A549 (cell line): ENCODE measurements at regions not wholly inside any gene's neighbourhood (a gene's known extent, or its start where the extent isn't known, plus 50 kb on each side); places are given as distances from the start of the nearest gene placed in this dataset.

ENCODE experiments used
- ATAC-seq, 2 experiments: fragments of 200-7000 bp in 1 of 2; fragments of >200 bp in 1 of 2; cut with Nextera tagmentation in 1 of 2; cut with Tn5 transposase in 1 of 2; 3 replicates each; pipeline versions ENCODE4 v1.8.0 to v1.9.1; 2018 to 2020; ENCODE audit warnings: mild to moderate bottlenecking in 1 of 2, moderate library complexity in 1 of 2
- CTCF ChIA-PET: fragments of 300-600 bp; sonication (Branson Sonifier 250); formaldehyde crosslinking; extraction: SDS; loops from one replicate; lab custom pipeline; 2021; ENCODE audit warnings: antibody characterized with exemption, inconsistent platforms; lab: Yijun Ruan, JAX
- POLR2A ChIA-PET: fragments of 350-600 bp; formaldehyde crosslinking; extraction: SDS; loops from one replicate; lab custom pipeline; 2021; ENCODE audit warnings: antibody characterized with exemption, inconsistent platforms; lab: Yijun Ruan, JAX
- DNase-seq, 2 experiments: peaks; one replicate each; pipeline versions ENCODE4 v3.0.0 to v3.0.0-alpha.2; 2011 to 2016; ENCODE audit warnings: low read depth in 1 of 2, low spot score in 1 of 2
- FAIRE-seq: peaks from 2 replicates; lab custom pipeline; 2011; peaks lifted over from hg19 to GRCh38; lab: Jason Lieb, UNC
- H3K27ac ChIP-seq, 2 experiments: fragments of >200 bp; sonication (Bioruptor Twin); formaldehyde crosslinking; 3 replicates each; pipeline ENCODE4 v1.5.1; 2016 to 2017
- H3K4me1 ChIP-seq: fragments of >200 bp; sonication (Bioruptor Twin); formaldehyde crosslinking; 3 replicates; pipeline ENCODE4 v1.6.1; 2016
- H3K4me2 ChIP-seq: fragments of >200 bp; sonication (Bioruptor Twin); formaldehyde crosslinking; 3 replicates; pipeline ENCODE4 v1.6.1; 2016
- H3K4me3 ChIP-seq: fragments of >200 bp; sonication (Bioruptor Twin); formaldehyde crosslinking; 3 replicates; pipeline ENCODE4 v1.5.1; 2016
- H3K9me3 ChIP-seq: fragments of >200 bp; sonication (Bioruptor Twin); formaldehyde crosslinking; 3 replicates; pipeline ENCODE4 v1.6.1; 2016
- BHLHE40 ChIP-seq: IDR thresholded peaks from 2 replicates; pipeline ENCODE4 v1.6.1; 2012; ENCODE audit warnings: low read depth, low read length, inconsistent platforms
- CEBPB ChIP-seq, 2 experiments: fragments of >200 bp in 1 of 2; sonication (Bioruptor Twin) in 1 of 2; formaldehyde crosslinking in 1 of 2; IDR thresholded peaks; 2 replicates each; pipeline ENCODE4 v1.6.1; 2012 to 2016
- CHD2 ChIP-seq: fragments of 150-350 bp; IDR thresholded peaks from 2 replicates; pipeline ENCODE4 v1.6.1; 2014; ENCODE audit warnings: low read length; ENCODE audit not compliant: partially characterized antibody
- CTCF ChIP-seq: fragments of >200 bp; sonication (Bioruptor Twin); formaldehyde crosslinking; IDR thresholded peaks from 3 replicates; pipeline ENCODE4 v1.5.1; 2016
- E2F6 ChIP-seq: IDR thresholded peaks from 2 replicates; pipeline ENCODE4 v1.6.1; 2012; ENCODE audit warnings: low read depth, borderline replicate concordance
- EHF ChIP-seq: fragments of 250-450 bp; sonication (Bioruptor Pico); IDR thresholded peaks from 2 replicates; pipeline ENCODE4 v1.5.0; 2020; ENCODE audit warnings: mild to moderate bottlenecking
- FOSL2 ChIP-seq, 2 experiments: fragments of 450-650 bp in 1 of 2; fragments of >200 bp in 1 of 2; sonication (Bioruptor Twin) in 1 of 2; formaldehyde crosslinking; IDR thresholded peaks; 2 replicates each; pipeline versions ENCODE4 v1.5.0 to v1.6.1; 2016 to 2020; ENCODE audit warnings: mild to moderate bottlenecking in 1 of 2, moderate library complexity in 1 of 2
- GATA3 ChIP-seq: IDR thresholded peaks from 2 replicates; pipeline ENCODE4 v1.6.1; 2012; ENCODE audit warnings: borderline replicate concordance
- HDAC2 ChIP-seq: fragments of 200-600 bp; sonication (generic); IDR thresholded peaks from 2 replicates; pipeline ENCODE4 v1.6.1; 2016
- JUNB ChIP-seq: fragments of >200 bp; sonication (Bioruptor Twin); formaldehyde crosslinking; IDR thresholded peaks from 2 replicates; pipeline ENCODE4 v1.6.1; 2016
- KDM1A ChIP-seq: fragments of 200-600 bp; sonication (generic); IDR thresholded peaks from 2 replicates; pipeline ENCODE4 v1.6.1; 2016; ENCODE audit warnings: low read depth, mild to moderate bottlenecking
- KDM5A ChIP-seq: fragments of 200-600 bp; sonication (generic); IDR thresholded peaks from 2 replicates; pipeline ENCODE4 v1.6.1; 2016; ENCODE audit warnings: antibody characterized with exemption, mild to moderate bottlenecking
- MYC ChIP-seq: IDR thresholded peaks from 2 replicates; pipeline ENCODE4 v1.6.1; 2012; ENCODE audit warnings: mild to moderate bottlenecking, inconsistent platforms, low read length, improper control_type of control experiment, borderline replicate concordance
- NPAS2 ChIP-seq: fragments of 250-450 bp; sonication (Bioruptor Pico); IDR thresholded peaks from 2 replicates; pipeline ENCODE4 v1.8.0; 2022; ENCODE audit warnings: mild to moderate bottlenecking, moderate library complexity, borderline replicate concordance
- NR3C1 ChIP-seq: fragments of >200 bp; sonication (Bioruptor Twin); formaldehyde crosslinking; IDR thresholded peaks from 3 replicates; pipeline ENCODE4 v1.6.1; 2017
- POLR2AphosphoS2 ChIP-seq: conservative IDR thresholded peaks from 2 replicates; pipeline ENCODE4 v1.6.1; 2012; ENCODE audit warnings: low read length, improper control_type of control experiment, inconsistent platforms
- RAD21 ChIP-seq, 2 experiments: fragments of >200 bp in 1 of 2; sonication (Bioruptor Twin) in 1 of 2; formaldehyde crosslinking in 1 of 2; IDR thresholded peaks in 1 of 2; conservative IDR thresholded peaks in 1 of 2; 2 replicates in 1 of 2; 3 replicates in 1 of 2; pipeline ENCODE4 v1.6.1; 2012 to 2018; ENCODE audit warnings: inconsistent platforms in 1 of 2
- RARB ChIP-seq: fragments of 250-450 bp; sonication (Bioruptor Pico); IDR thresholded peaks from 2 replicates; pipeline ENCODE4 v1.8.0; 2021; ENCODE audit warnings: mild to moderate bottlenecking, moderate library complexity
- RCOR1 ChIP-seq: fragments of 150-350 bp; IDR thresholded peaks from 2 replicates; pipeline ENCODE4 v1.6.1; 2014; ENCODE audit warnings: antibody characterized with exemption, low read length, low read depth
- REST ChIP-seq: fragments of 200-600 bp; sonication (generic); IDR thresholded peaks from 2 replicates; pipeline ENCODE4 v1.6.1; 2016; ENCODE audit warnings: antibody characterized with exemption, mild to moderate bottlenecking, moderate library complexity
- RFX5 ChIP-seq: fragments of 450-650 bp; IDR thresholded peaks from 2 replicates; pipeline ENCODE4 v1.7.1; 2014; ENCODE audit warnings: antibody characterized with exemption, mild to moderate bottlenecking, moderate library complexity
- TP53 ChIP-seq: fragments of 250-450 bp; sonication (Bioruptor Pico); IDR thresholded peaks from 2 replicates; pipeline ENCODE4 v1.5.0; 2021; ENCODE audit warnings: mild to moderate bottlenecking, moderate library complexity
- USF2 ChIP-seq: fragments of 450-650 bp; IDR thresholded peaks from 2 replicates; pipeline ENCODE4 v1.6.1; 2014; ENCODE audit warnings: antibody characterized with exemption
- ZC3H11A ChIP-seq: fragments of 450-650 bp; IDR thresholded peaks from 2 replicates; pipeline ENCODE4 v1.6.1; 2014; ENCODE audit warnings: antibody characterized with exemption, mild to moderate bottlenecking
- ZSCAN20 ChIP-seq: fragments of 250-450 bp; sonication (Bioruptor Pico); IDR thresholded peaks from 2 replicates; pipeline ENCODE4 v1.8.0; 2022; ENCODE audit warnings: mild to moderate bottlenecking, moderate library complexity
- WGBS: methylation state at CpG from one replicate; pipeline ENCODE4 v1.1.6; 2017; ENCODE audit errors: missing lambda C conversion rate; 5-methylcytosine and 5-hydroxymethylcytosine counted together
- TF ChIP-seq, protein P1 (sequence below): fragments of 250-450 bp; sonication (Bioruptor Pico); IDR thresholded peaks from 2 replicates; pipeline ENCODE4 v1.5.0; 2021; ENCODE audit warnings: mild to moderate bottlenecking, moderate library complexity, borderline replicate concordance
- TF ChIP-seq, protein P2 (sequence below): fragments of >200 bp; sonication (Bioruptor Twin); formaldehyde crosslinking; IDR thresholded peaks from 2 replicates; pipeline ENCODE4 v1.6.1; 2016
- TF ChIP-seq, protein P3 (sequence below): IDR thresholded peaks from 2 replicates; pipeline ENCODE4 v1.6.1; 2012

GRCh38 chr14:28407031-28407825 lies 359.4 kb upstream of the FOXG1 start:
- no peak overlapping the region for H3K27ac ChIP-seq
- CTCF ChIA-PET: no interaction called here
- no peaks in the 10 kb centered on the region for H3K9me3 ChIP-seq
- no peak for TF ChIP-seq GATA3
- no peak for TF ChIP-seq JUNB
- no peak for TF ChIP-seq POLR2AphosphoS2
- no peak for TF ChIP-seq ZSCAN20
- no peak for TF ChIP-seq CEBPB (IDR thresholded peaks at IDR 0.05)
- no peak for TF ChIP-seq MYC
- TF ChIP-seq TP53 (CRISPR knock-in tag): no peak
- TF ChIP-seq, protein P1, sequence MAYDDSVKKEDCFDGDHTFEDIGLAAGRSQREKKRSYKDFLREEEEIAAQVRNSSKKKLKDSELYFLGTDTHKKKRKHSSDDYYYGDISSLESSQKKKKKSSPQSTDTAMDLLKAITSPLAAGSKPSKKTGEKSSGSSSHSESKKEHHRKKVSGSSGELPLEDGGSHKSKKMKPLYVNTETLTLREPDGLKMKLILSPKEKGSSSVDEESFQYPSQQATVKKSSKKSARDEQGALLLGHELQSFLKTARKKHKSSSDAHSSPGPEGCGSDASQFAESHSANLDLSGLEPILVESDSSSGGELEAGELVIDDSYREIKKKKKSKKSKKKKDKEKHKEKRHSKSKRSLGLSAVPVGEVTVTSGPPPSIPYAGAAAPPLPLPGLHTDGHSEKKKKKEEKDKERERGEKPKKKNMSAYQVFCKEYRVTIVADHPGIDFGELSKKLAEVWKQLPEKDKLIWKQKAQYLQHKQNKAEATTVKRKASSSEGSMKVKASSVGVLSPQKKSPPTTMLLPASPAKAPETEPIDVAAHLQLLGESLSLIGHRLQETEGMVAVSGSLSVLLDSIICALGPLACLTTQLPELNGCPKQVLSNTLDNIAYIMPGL: no peak
- no peak for TF ChIP-seq CHD2
- TF ChIP-seq ZC3H11A: no peak
- no peak for TF ChIP-seq NR3C1
- TF ChIP-seq RCOR1: no peak
- no peak for TF ChIP-seq RAD21 (conservative IDR thresholded peaks at IDR 0.05 in 1 of 2, IDR thresholded peaks at IDR 0.05 in 1 of 2)
- no peak for TF ChIP-seq USF2
- no peak for TF ChIP-seq E2F6
- TF ChIP-seq, protein P2, sequence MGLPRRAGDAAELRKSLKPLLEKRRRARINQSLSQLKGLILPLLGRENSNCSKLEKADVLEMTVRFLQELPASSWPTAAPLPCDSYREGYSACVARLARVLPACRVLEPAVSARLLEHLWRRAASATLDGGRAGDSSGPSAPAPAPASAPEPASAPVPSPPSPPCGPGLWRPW: no peak
- TF ChIP-seq, protein P3, sequence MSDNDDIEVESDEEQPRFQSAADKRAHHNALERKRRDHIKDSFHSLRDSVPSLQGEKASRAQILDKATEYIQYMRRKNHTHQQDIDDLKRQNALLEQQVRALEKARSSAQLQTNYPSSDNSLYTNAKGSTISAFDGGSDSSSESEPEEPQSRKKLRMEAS: no peak
- TF ChIP-seq RARB (CRISPR knock-in tag): no peak
- POLR2A ChIA-PET: no interaction called here
- H3K4me2 ChIP-seq: no peak overlapping the region
- peaks cover 9% of the 10 kb centered on the region; the same call in 2 of the 3 replicates for H3K4me1 ChIP-seq
- WGBS: 57% methylated on average over 3 of the region's 3 CpGs
- FAIRE-seq: no peak
- H3K4me3 ChIP-seq: no peak overlapping the region
- no peak for DNase-seq
- ATAC-seq: no peak

GRCh38 chr14:28407996-28408395 lies 358.6 kb upstream of the FOXG1 start:
- Histone ChIP-seq H3K4me3 (no peak overlapping the region), H3K4me1 (peaks cover 9% of the 10 kb centered on the region; the same call in 2 of the 3 replicates), H3K9me3 (no peaks in the 10 kb centered on the region), H3K27ac (no peak overlapping the region), H3K4me2 (no peak overlapping the region)
- DNase-seq (no peak), FAIRE-seq (no peak), ATAC-seq (no peak)
- CTCF ChIA-PET: no interaction called here
- 73% methylated on average over 3 of the region's 3 CpGs for WGBS
- POLR2A ChIA-PET: no interaction called here
- TF ChIP-seq EHF (CRISPR knock-in tag): no peak
- TF ChIP-seq FOSL2 (IDR thresholded peaks at IDR 0.05): no peak
- TF ChIP-seq FOSL2 (CRISPR knock-in tag; IDR thresholded peaks at IDR 0.05): no peak
- TF ChIP-seq HDAC2: no peak
- TF ChIP-seq KDM5A: no peak
- no peak for TF ChIP-seq REST
- TF ChIP-seq KDM1A: no peak
- no peak for TF ChIP-seq BHLHE40
- TF ChIP-seq NPAS2 (CRISPR knock-in tag): no peak
- TF ChIP-seq GATA3: no peak
- no peak for TF ChIP-seq CTCF
- TF ChIP-seq POLR2AphosphoS2: no peak
- TF ChIP-seq, protein P3: no peak
- no peak for TF ChIP-seq RFX5
